Effector memory CD8-positive, alpha-beta T cell (primary cell): ENCODE measurements at regions not wholly inside any gene's neighbourhood (a gene's known extent, or its start where the extent isn't known, plus 50 kb on each side); places are given as distances from the start of the nearest gene placed in this dataset.

Experiments used
- ATAC-seq: fragments of 150-1000 bp; cut with Tn5 transposase; replicated peaks from 2 replicates; pipeline ENCODE4 v1.10.0; 2021; ENCODE audit warnings: mild to moderate bottlenecking, moderate library complexity
- DNase-seq, 3 experiments: peaks; one replicate each; pipeline ENCODE4 v3.0.0; 2021
- H3K27ac Mint-ChIP-seq, 2 donors: one replicate each; pipeline ENCODE4 v1.8.0; 2022; ENCODE audit warnings: mild to moderate bottlenecking in 2 of 2, mixed read lengths in 2 of 2, moderate library complexity in 2 of 2
- H3K27me3 Mint-ChIP-seq, 2 donors: one replicate each; pipeline ENCODE4 v1.8.0; 2022; ENCODE audit warnings: mixed read lengths in 2 of 2
- H3K36me3 Mint-ChIP-seq: one replicate; pipeline ENCODE4 v1.8.0; 2022; ENCODE audit warnings: mild to moderate bottlenecking, moderate library complexity, mixed read lengths; ENCODE audit not compliant: insufficient read depth
- H3K4me1 Mint-ChIP-seq, 2 donors: one replicate each; pipeline ENCODE4 v1.8.0; 2022; ENCODE audit warnings: low read depth in 2 of 2, mixed read lengths in 2 of 2
- H3K4me3 Mint-ChIP-seq, 2 donors: one replicate each; pipeline ENCODE4 v1.8.0; 2022; ENCODE audit warnings: mild to moderate bottlenecking in 2 of 2, mixed read lengths in 2 of 2, moderate library complexity in 2 of 2
- H3K9me3 Mint-ChIP-seq, 2 donors: one replicate each; pipeline ENCODE4 v1.8.0; 2022; ENCODE audit warnings: mixed read lengths in 2 of 2

- H3K4me1 Mint-ChIP-seq = peaks cover 0 to 2% of the 10 kb centered on the region in 2 donors
- H3K27ac Mint-ChIP-seq = no peak overlapping the region
- H3K4me3 Mint-ChIP-seq = no peak overlapping the region
- H3K9me3 Mint-ChIP-seq = no peaks in the 10 kb centered on the region
- DNase-seq (no peak), ATAC-seq (no peak)
- peaks cover 42 to 50% of the 10 kb centered on the region in 2 donors for H3K27me3 Mint-ChIP-seq
- H3K36me3 Mint-ChIP-seq = no peaks in the 10 kb centered on the region
Measured at GRCh38 chr22:27293721-27294445, 507.7 kb downstream of the MN1 start.

- no peak for DNase-seq
- peaks cover 48% of the 10 kb centered on the region in 2 donors for H3K27me3 Mint-ChIP-seq
- no peak for ATAC-seq
- no peaks in the 10 kb centered on the region for H3K36me3 Mint-ChIP-seq
- H3K4me1 Mint-ChIP-seq = peaks cover 0 to 4% of the 10 kb centered on the region in 2 donors
- H3K4me3 Mint-ChIP-seq = no peak overlapping the region
- no peaks in the 10 kb centered on the region for H3K9me3 Mint-ChIP-seq
- H3K27ac Mint-ChIP-seq = no peak overlapping the region
Measured at GRCh38 chr22:27295040-27295439, 506.5 kb downstream of the MN1 start.

GRCh38 chr22:27295605-27296004 lies 506.0 kb downstream of the MN1 start:
- no peaks in the 10 kb centered on the region for H3K36me3 Mint-ChIP-seq
- no peak overlapping the region for H3K4me3 Mint-ChIP-seq
- peaks cover 48% of the 10 kb centered on the region in 2 donors for H3K27me3 Mint-ChIP-seq
- DNase-seq = no peak
- ATAC-seq = no peak
- peaks cover 0 to 4% of the 10 kb centered on the region in 2 donors for H3K4me1 Mint-ChIP-seq
- H3K27ac Mint-ChIP-seq = no peak overlapping the region
- H3K9me3 Mint-ChIP-seq = no peaks in the 10 kb centered on the region

GRCh38 chr22:27296091-27296675 lies 505.4 kb downstream of the MN1 start:
- DNase-seq = no peak
- H3K9me3 Mint-ChIP-seq = no peaks in the 10 kb centered on the region
- no peaks in the 10 kb centered on the region for H3K36me3 Mint-ChIP-seq
- no peak overlapping the region for H3K4me3 Mint-ChIP-seq
- H3K27ac Mint-ChIP-seq = no peak overlapping the region
- peaks cover 48% of the 10 kb centered on the region in 2 donors for H3K27me3 Mint-ChIP-seq
- H3K4me1 Mint-ChIP-seq = peaks cover 0 to 4% of the 10 kb centered on the region in 2 donors
- no peak for ATAC-seq

- Mint-ChIP-seq H3K36me3 (no peaks in the 10 kb centered on the region), H3K4me1 (peaks cover 0 to 4% of the 10 kb centered on the region in 2 donors), H3K4me3 (no peak overlapping the region), H3K27me3 (peaks cover 48 to 53% of the 10 kb centered on the region in 2 donors), H3K9me3 (no peaks in the 10 kb centered on the region), H3K27ac (no peak overlapping the region)
- ATAC-seq (no peak), DNase-seq (no peak)
Measured at GRCh38 chr22:27297125-27297524, 504.4 kb downstream of the MN1 start.

GRCh38 chr22:27298332-27298731 lies 503.2 kb downstream of the MN1 start:
- no peaks in the 10 kb centered on the region for H3K9me3 Mint-ChIP-seq
- H3K27me3 Mint-ChIP-seq = peaks cover 43 to 48% of the 10 kb centered on the region in 2 donors
- H3K4me3 Mint-ChIP-seq = no peak overlapping the region
- peaks cover 0 to 4% of the 10 kb centered on the region in 2 donors for H3K4me1 Mint-ChIP-seq
- DNase-seq (no peak), ATAC-seq (no peak)
- no peaks in the 10 kb centered on the region for H3K36me3 Mint-ChIP-seq
- no peak overlapping the region for H3K27ac Mint-ChIP-seq

GRCh38 chr22:27298742-27299141 lies 502.8 kb downstream of the MN1 start:
- Mint-ChIP-seq H3K27me3 (peaks cover 43 to 48% of the 10 kb centered on the region in 2 donors), H3K27ac (no peak overlapping the region)
- ATAC-seq = no peak

GRCh38 chr22:27299181-27300085 lies 502.1 kb downstream of the MN1 start:
- H3K27me3 Mint-ChIP-seq = peaks cover 43 to 51% of the 10 kb centered on the region in 2 donors
- ATAC-seq (no peak), DNase-seq (no peak)
- no peak overlapping the region for H3K27ac Mint-ChIP-seq
- peaks cover 0 to 4% of the 10 kb centered on the region in 2 donors for H3K4me1 Mint-ChIP-seq
- H3K36me3 Mint-ChIP-seq = no peaks in the 10 kb centered on the region
- no peak overlapping the region for H3K4me3 Mint-ChIP-seq
- H3K9me3 Mint-ChIP-seq = no peaks in the 10 kb centered on the region

More at GRCh38 chr22:27298742-27299141, 502.8 kb downstream of the MN1 start:
- Mint-ChIP-seq H3K36me3 (no peaks in the 10 kb centered on the region), H3K9me3 (no peaks in the 10 kb centered on the region), H3K4me1 (peaks cover 0 to 4% of the 10 kb centered on the region in 2 donors), H3K4me3 (no peak overlapping the region)
- DNase-seq = no peak

GRCh38 chr22:27300536-27301285 lies 500.8 kb downstream of the MN1 start:
- H3K27me3 Mint-ChIP-seq = peaks cover 37 to 59% of the 10 kb centered on the region in 2 donors
- H3K4me1 Mint-ChIP-seq = peaks cover 0 to 4% of the 10 kb centered on the region in 2 donors
- peak overlapping the region in 1 of 2 donors; percentile 46 for H3K27ac Mint-ChIP-seq
- DNase-seq (no peak), ATAC-seq (no peak)
- no peaks in the 10 kb centered on the region for H3K9me3 Mint-ChIP-seq
- H3K36me3 Mint-ChIP-seq = no peaks in the 10 kb centered on the region
- no peak overlapping the region for H3K4me3 Mint-ChIP-seq

- no peak overlapping the region for H3K4me3 Mint-ChIP-seq
- peaks cover 0 to 4% of the 10 kb centered on the region in 2 donors for H3K4me1 Mint-ChIP-seq
- H3K27ac Mint-ChIP-seq = no peak overlapping the region
Measured at GRCh38 chr22:27302501-27302900, 499.1 kb downstream of the MN1 start.

GRCh38 chr22:27303718-27304117 lies 497.8 kb downstream of the MN1 start:
- peaks cover 0 to under 1% of the 10 kb centered on the region in 2 donors for H3K9me3 Mint-ChIP-seq
- no peak overlapping the region for H3K4me3 Mint-ChIP-seq
- H3K27ac Mint-ChIP-seq = no peak overlapping the region
- ATAC-seq (no peak), DNase-seq (no peak)
- peaks cover 0 to 4% of the 10 kb centered on the region in 2 donors for H3K4me1 Mint-ChIP-seq
- no peaks in the 10 kb centered on the region for H3K36me3 Mint-ChIP-seq
- H3K27me3 Mint-ChIP-seq = peaks cover 8 to 35% of the 10 kb centered on the region in 2 donors

More at GRCh38 chr22:27302501-27302900, 499.1 kb downstream of the MN1 start:
- DNase-seq (no peak), ATAC-seq (no peak)
- H3K27me3 Mint-ChIP-seq = peaks cover 20 to 42% of the 10 kb centered on the region in 2 donors
- H3K36me3 Mint-ChIP-seq = no peaks in the 10 kb centered on the region
- H3K9me3 Mint-ChIP-seq = no peaks in the 10 kb centered on the region

- Mint-ChIP-seq H3K27me3 (peaks cover 0 to 28% of the 10 kb centered on the region in 2 donors), H3K27ac (no peak overlapping the region), H3K9me3 (peaks cover 0 to 5% of the 10 kb centered on the region in 2 donors), H3K4me3 (no peak overlapping the region), H3K36me3 (no peaks in the 10 kb centered on the region), H3K4me1 (no peaks in the 10 kb centered on the region)
- no peak for ATAC-seq
- no peak for DNase-seq
Measured at GRCh38 chr22:27306771-27307170, 494.8 kb downstream of the MN1 start.
